ENCODE measurements at regions not wholly inside any gene's neighbourhood (a gene's known extent, or its start where the extent isn't known, plus 50 kb on each side); places are given as distances from the start of the nearest gene placed in this dataset.

- TF ChIP-seq CTCF (IDR thresholded peaks at IDR 0.05) (no peak), ZBTB33 (IDR thresholded peaks at IDR 0.05; ENCODE audit: borderline replicate concordance, low read depth) (no peak), POLR2AphosphoS5 (IDR thresholded peaks at IDR 0.05; ENCODE audit: low read depth, low read length) (no peak), SIN3A (IDR thresholded peaks at IDR 0.05; ENCODE audit: borderline replicate concordance, low read depth, low read length) (no peak), TAF1 (IDR thresholded peaks at IDR 0.05; ENCODE audit: borderline replicate concordance, low read depth, low read length) (no peak), NFIC (IDR thresholded peaks at IDR 0.05; ENCODE audit: borderline replicate concordance) (no peak), PBX3 (IDR thresholded peaks at IDR 0.05) (no peak), EP300 (IDR thresholded peaks at IDR 0.05; ENCODE audit: borderline replicate concordance in 1 of 2, low read depth in 1 of 2, low read length in 1 of 2) (no peak), REST (IDR thresholded peaks at IDR 0.05; ENCODE audit: low read depth, low read length) (no peak)
These were observed 1035.4 kb downstream of the TUSC7 start for GRCh38 chr3:117744935-117745334.
